Stimulated activated CD4-positive, alpha-beta T cell treated with anti-CD3 and anti-CD28 coated beads, Interleukin-1b, Interleukin-23, amount 100 ng/mL, for 1 hour (primary cell): ENCODE measurements at regions not wholly inside any gene's neighbourhood (a gene's known extent, or its start where the extent isn't known, plus 50 kb on each side); places are given as distances from the start of the nearest gene placed in this dataset.

Source experiments
- DNase-seq, 2 donors: peaks; one replicate each; pipeline ENCODE4 v3.0.0-alpha.2; 2020; ENCODE audit warnings: low read depth in 2 of 2

- no peak for DNase-seq
Measured at GRCh38 chr3:43783987-43784639, 93.4 kb downstream of the ABHD5 start.

- DNase-seq, result no peak
Measured at GRCh38 chr3:43784640-43785011, 93.9 kb downstream of the ABHD5 start.

- DNase-seq, result no peak
Measured at GRCh38 chr3:43785551-43785950, 94.8 kb downstream of the ABHD5 start.

GRCh38 chr3:43786102-43786501, 95.4 kb downstream of the ABHD5 start:
- no peak for DNase-seq

- DNase-seq, result no peak
Measured at GRCh38 chr3:43786526-43787305, 96.0 kb downstream of the ABHD5 start.

- no peak for DNase-seq
Measured at GRCh38 chr3:43787330-43787729, 96.6 kb downstream of the ABHD5 start.

GRCh38 chr3:43789028-43789427, 98.3 kb downstream of the ABHD5 start:
- no peak for DNase-seq

- no peak for DNase-seq
Measured at GRCh38 chr3:43790060-43790459, 99.3 kb downstream of the ABHD5 start.

GRCh38 chr3:43790476-43790875, 99.7 kb downstream of the ABHD5 start:
- no peak for DNase-seq

GRCh38 chr3:43791246-43791645, 100.5 kb downstream of the ABHD5 start:
- no peak for DNase-seq

- DNase-seq, result no peak
Measured at GRCh38 chr3:43792904-43793303, 102.2 kb downstream of the ABHD5 start.

GRCh38 chr3:43793648-43794372, 103.1 kb downstream of the ABHD5 start:
- DNase-seq, result no peak

GRCh38 chr3:43794776-43795175, 104.0 kb downstream of the ABHD5 start:
- no peak for DNase-seq

- no peak for DNase-seq
Measured at GRCh38 chr3:43795491-43795890, 104.8 kb downstream of the ABHD5 start.

GRCh38 chr3:43796041-43796596, 105.4 kb downstream of the ABHD5 start:
- DNase-seq, result no peak

GRCh38 chr3:43797794-43798193, 107.1 kb downstream of the ABHD5 start:
- no peak for DNase-seq

GRCh38 chr3:43810797-43811196, 120.1 kb downstream of the ABHD5 start:
- no peak for DNase-seq

- DNase-seq, result no peak
Measured at GRCh38 chr3:43814461-43814860, 123.7 kb downstream of the ABHD5 start.

- DNase-seq, result no peak
Measured at GRCh38 chr3:43816372-43816771, 125.6 kb downstream of the ABHD5 start.

GRCh38 chr3:43817064-43817463, 126.3 kb downstream of the ABHD5 start:
- DNase-seq, result no peak

GRCh38 chr3:43817825-43818224, 127.1 kb downstream of the ABHD5 start:
- no peak for DNase-seq

- DNase-seq, result no peak
Measured at GRCh38 chr3:43818229-43818628, 127.5 kb downstream of the ABHD5 start.
